ENCODE measurements at regions not wholly inside any gene's neighbourhood (a gene's known extent, or its start where the extent isn't known, plus 50 kb on each side); places are given as distances from the start of the nearest gene placed in this dataset.

DNA sequence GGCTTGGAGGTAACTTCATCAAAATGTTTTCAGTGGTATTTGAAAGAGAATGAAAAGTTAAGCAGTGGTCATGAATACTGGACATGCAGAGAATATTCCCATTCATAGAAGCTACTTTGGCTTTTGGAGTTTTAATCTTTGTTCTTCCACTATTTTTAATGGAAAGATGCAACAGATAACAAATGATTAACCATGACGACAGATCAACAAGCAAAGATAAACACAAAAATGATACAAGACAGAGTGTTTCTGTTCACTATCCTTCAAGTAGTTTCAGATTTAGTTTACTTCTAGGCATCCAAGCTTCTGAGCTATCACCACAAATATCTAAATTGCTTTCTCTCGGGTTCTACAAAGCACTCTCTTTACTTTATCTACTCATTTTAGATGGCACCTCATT lies 1004.9 kb upstream of the ADGRL3 start:
- Histone ChIP-seq H3K36me3 (ENCODE audit: control insufficient read depth, insufficient read depth, low read length) (no peaks in the 10 kb centered on the region), H3K27me3 (ENCODE audit: control insufficient read depth, insufficient read depth, low read length) (no peaks in the 10 kb centered on the region), H3K4me3 (ENCODE audit: low read depth, low read length) (no peak overlapping the region)
- no peak for DNase-seq (ENCODE audit: low read depth)
- TF ChIP-seq, protein P1, sequence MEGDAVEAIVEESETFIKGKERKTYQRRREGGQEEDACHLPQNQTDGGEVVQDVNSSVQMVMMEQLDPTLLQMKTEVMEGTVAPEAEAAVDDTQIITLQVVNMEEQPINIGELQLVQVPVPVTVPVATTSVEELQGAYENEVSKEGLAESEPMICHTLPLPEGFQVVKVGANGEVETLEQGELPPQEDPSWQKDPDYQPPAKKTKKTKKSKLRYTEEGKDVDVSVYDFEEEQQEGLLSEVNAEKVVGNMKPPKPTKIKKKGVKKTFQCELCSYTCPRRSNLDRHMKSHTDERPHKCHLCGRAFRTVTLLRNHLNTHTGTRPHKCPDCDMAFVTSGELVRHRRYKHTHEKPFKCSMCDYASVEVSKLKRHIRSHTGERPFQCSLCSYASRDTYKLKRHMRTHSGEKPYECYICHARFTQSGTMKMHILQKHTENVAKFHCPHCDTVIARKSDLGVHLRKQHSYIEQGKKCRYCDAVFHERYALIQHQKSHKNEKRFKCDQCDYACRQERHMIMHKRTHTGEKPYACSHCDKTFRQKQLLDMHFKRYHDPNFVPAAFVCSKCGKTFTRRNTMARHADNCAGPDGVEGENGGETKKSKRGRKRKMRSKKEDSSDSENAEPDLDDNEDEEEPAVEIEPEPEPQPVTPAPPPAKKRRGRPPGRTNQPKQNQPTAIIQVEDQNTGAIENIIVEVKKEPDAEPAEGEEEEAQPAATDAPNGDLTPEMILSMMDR (IDR thresholded peaks at IDR 0.05; ENCODE audit: insufficient read depth, low read length, poor library complexity, severe bottlenecking), result no peak

DNA sequence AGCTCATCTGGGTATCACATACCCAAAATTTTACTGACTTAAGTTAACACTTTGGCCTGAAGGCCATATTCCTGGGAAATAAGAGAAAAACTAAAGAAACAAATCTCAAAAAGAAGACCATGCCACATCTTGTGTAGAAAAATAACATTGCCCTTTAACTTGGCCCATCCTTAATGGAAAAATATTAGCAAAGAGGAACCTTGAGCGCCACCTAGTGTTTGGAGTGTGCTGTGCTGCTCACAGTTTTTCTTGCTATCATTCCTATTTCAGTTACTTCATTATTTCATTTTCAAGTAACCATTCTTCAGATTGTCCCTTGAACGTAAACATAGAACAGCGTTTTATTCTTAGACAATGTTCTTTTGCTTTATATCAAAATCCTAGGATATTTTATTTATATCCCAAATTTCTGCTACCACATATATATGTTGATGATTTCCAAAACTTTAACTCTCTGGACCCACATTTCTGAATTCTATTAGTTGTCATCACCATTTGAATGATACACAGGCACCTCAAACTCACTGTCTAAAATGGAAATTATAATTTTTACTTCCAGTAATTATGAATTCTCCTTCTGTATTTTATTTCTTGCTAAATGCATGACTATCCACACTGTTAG lies 999.0 kb upstream of the ADGRL3 start:
- no peaks in the 10 kb centered on the region for H3K27me3 ChIP-seq (ENCODE audit: control insufficient read depth, insufficient read depth, low read length)
- no peaks in the 10 kb centered on the region for H3K36me3 ChIP-seq (ENCODE audit: control insufficient read depth, insufficient read depth, low read length)
- DNase-seq (ENCODE audit: low read depth), result peak; percentile 7
- TF ChIP-seq, protein P1 (IDR thresholded peaks at IDR 0.05; ENCODE audit: insufficient read depth, low read length, poor library complexity, severe bottlenecking), result peak; percentile 92
- H3K4me3 ChIP-seq (ENCODE audit: low read depth, low read length), result no peak overlapping the region

DNA sequence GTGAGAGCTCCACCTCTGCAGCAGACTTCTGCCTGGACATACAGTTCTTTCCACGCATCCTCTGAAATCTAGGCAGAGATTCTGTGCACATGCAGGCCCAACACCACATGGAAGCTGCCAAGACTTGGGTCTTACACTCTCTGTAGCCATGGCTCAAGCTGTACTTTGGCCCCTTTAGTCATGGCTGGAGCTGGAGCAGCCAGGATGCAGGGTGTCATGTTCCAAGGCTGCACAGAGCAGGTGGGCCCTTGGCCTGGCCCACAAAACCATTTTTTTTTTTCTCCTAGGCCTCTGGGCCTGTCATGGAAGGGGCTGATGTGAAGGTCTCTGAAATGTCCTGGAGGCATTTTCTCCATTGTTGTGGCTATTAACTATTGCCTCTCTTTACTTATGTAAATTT lies 990.5 kb upstream of the ADGRL3 start:
- no peaks in the 10 kb centered on the region for H3K27me3 ChIP-seq (ENCODE audit: control insufficient read depth, insufficient read depth, low read length)
- no peak for DNase-seq (ENCODE audit: low read depth)
- H3K36me3 ChIP-seq (ENCODE audit: control insufficient read depth, insufficient read depth, low read length), result no peaks in the 10 kb centered on the region
- no peak overlapping the region for H3K4me3 ChIP-seq (ENCODE audit: low read depth, low read length)
- TF ChIP-seq, protein P1 (IDR thresholded peaks at IDR 0.05; ENCODE audit: insufficient read depth, low read length, poor library complexity, severe bottlenecking), result no peak

DNA sequence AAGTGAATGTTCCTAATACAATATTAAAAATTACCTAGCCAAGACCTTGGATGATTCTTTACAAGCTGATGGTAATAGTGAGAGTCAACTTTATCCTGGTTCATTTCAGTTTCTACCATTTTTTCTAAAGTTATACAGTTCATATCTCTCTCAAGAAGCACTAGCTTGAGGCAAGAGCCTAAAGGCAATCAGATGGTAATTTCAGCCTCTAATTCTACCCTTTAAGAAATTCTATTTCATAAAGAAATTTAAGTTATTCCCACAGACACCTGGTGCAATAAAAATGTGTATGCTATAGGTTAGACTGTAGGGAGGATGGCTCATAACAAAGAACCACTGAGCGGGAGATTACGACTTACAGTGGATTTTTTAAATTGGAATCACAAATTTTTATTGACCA lies 984.2 kb upstream of the ADGRL3 start:
- DNase-seq (ENCODE audit: low read depth), result no peak
- no peak overlapping the region for H3K4me3 ChIP-seq (ENCODE audit: low read depth, low read length)
- H3K27me3 ChIP-seq (ENCODE audit: control insufficient read depth, insufficient read depth, low read length), result no peaks in the 10 kb centered on the region
- H3K36me3 ChIP-seq (ENCODE audit: control insufficient read depth, insufficient read depth, low read length), result no peaks in the 10 kb centered on the region
- TF ChIP-seq, protein P1 (IDR thresholded peaks at IDR 0.05; ENCODE audit: insufficient read depth, low read length, poor library complexity, severe bottlenecking), result no peak

DNA sequence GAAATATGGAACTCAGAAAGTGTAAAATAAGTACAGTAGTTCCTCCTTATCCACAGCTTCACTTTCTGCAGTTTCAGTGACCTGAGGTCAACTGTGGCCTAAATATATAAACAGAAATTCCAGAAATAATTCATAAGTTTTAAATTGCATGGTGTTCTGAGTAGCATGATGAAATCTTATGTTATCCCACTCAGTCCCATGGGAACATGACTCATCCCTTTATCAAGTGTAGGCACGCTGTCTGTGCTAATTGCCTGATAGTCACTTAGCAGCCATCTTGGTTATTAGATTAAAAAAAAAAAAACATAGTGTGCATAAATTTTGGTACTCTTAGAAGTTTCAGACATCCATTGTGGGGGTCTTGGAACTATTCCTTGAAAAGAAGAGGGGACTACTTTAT lies 983.4 kb upstream of the ADGRL3 start:
- TF ChIP-seq, protein P1 (IDR thresholded peaks at IDR 0.05; ENCODE audit: insufficient read depth, low read length, poor library complexity, severe bottlenecking), result no peak
- H3K4me3 ChIP-seq (ENCODE audit: low read depth, low read length), result no peak overlapping the region
- DNase-seq (ENCODE audit: low read depth), result no peak

DNA sequence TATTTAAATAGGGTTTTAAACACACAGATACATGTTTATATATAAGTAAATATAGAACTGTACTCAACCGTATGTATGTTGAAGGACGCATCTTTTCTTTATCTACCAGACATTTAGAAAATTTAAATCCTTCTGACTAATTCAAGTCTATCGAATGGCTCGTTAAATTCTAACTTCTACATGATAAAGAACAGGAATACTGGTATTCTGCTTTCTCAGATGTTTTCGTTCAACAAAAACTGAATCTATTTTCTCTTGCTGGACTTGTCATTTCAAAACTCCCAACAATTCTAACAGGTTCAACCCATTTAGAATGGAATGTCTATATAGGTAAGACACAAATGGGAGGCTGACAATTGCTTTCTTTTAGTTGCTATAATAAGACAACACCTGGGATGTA lies 978.3 kb upstream of the ADGRL3 start:
- H3K36me3 ChIP-seq (ENCODE audit: control insufficient read depth, insufficient read depth, low read length), result no peaks in the 10 kb centered on the region
- no peak overlapping the region for H3K4me3 ChIP-seq (ENCODE audit: low read depth, low read length)
- TF ChIP-seq, protein P1 (IDR thresholded peaks at IDR 0.05; ENCODE audit: insufficient read depth, low read length, poor library complexity, severe bottlenecking), result no peak
- no peaks in the 10 kb centered on the region for H3K27me3 ChIP-seq (ENCODE audit: control insufficient read depth, insufficient read depth, low read length)
- no peak for DNase-seq (ENCODE audit: low read depth)

More for the DNA sequence above, 983.4 kb upstream of the ADGRL3 start:
- H3K36me3 ChIP-seq (ENCODE audit: control insufficient read depth, insufficient read depth, low read length), result no peaks in the 10 kb centered on the region
- H3K27me3 ChIP-seq (ENCODE audit: control insufficient read depth, insufficient read depth, low read length), result no peaks in the 10 kb centered on the region

Data from kidney epithelial cell (primary cell).